PC-9 (cell line): ENCODE measurements at regions not wholly inside any gene's neighbourhood (a gene's known extent, or its start where the extent isn't known, plus 50 kb on each side); places are given as distances from the start of the nearest gene placed in this dataset.

Source experiments
- BruUV-seq: library from RNA; stranded (reverse); fragments of 400-500 nt; replicated peaks from 2 replicates; lab custom pipeline; 2021; lab: Mats Ljungman, UMichigan
- CTCF ChIA-PET: fragments of 300-600 bp; sonication (Branson Sonifier 250); formaldehyde crosslinking; loops from one replicate; lab custom pipeline; 2022; ENCODE audit warnings: antibody characterized with exemption; lab: Charles Lee
- POLR2A ChIA-PET: fragments of 300-600 bp; sonication (Branson Sonifier 250); formaldehyde crosslinking; loops from one replicate; lab custom pipeline; 2022; ENCODE audit warnings: antibody characterized with exemption; ENCODE audit not compliant: unreplicated experiment; lab: Charles Lee
- DNase-seq, 2 experiments: peaks; one replicate each; pipeline versions ENCODE4 v3.0.0 to v3.0.0-alpha.2; 2015 to 2022; ENCODE audit warnings: mixed read lengths in 1 of 2
- H2AFZ ChIP-seq: fragments of 200-600 bp; sonication (generic); 2 replicates; pipeline ENCODE4 v1.8.1; 2017; ENCODE audit warnings: antibody characterized with exemption
- H3F3A ChIP-seq: fragments of 200-600 bp; sonication (generic); 2 replicates; pipeline ENCODE4 v1.8.1; 2017; ENCODE audit warnings: antibody characterized with exemption, mild to moderate bottlenecking, low read depth; ENCODE audit not compliant: insufficient read depth
- H3K27ac ChIP-seq: fragments of 200-600 bp; sonication (generic); 2 replicates; pipeline ENCODE4 v1.6.1; 2016; ENCODE audit warnings: mixed run types
- H3K27me3 ChIP-seq: fragments of 200-600 bp; sonication (generic); 2 replicates; pipeline ENCODE4 v1.6.1; 2016; ENCODE audit warnings: low read depth, mixed run types; ENCODE audit not compliant: insufficient read depth
- H3K36me3 ChIP-seq: fragments of 200-600 bp; sonication (generic); 2 replicates; pipeline ENCODE4 v1.6.1; 2016; ENCODE audit warnings: low read depth, mixed run types
- H3K4me1 ChIP-seq: fragments of 200-600 bp; sonication (generic); replicated peaks from 2 replicates; pipeline ENCODE4 v1.6.1; 2016; ENCODE audit warnings: mixed run types; ENCODE audit not compliant: insufficient read depth
- H3K4me2 ChIP-seq: fragments of 200-600 bp; sonication (generic); 2 replicates; pipeline ENCODE4 v1.6.1; 2017; ENCODE audit warnings: mixed run types
- H3K4me3 ChIP-seq: fragments of 200-600 bp; sonication (generic); 2 replicates; pipeline ENCODE4 v1.6.1; 2016; ENCODE audit warnings: mixed run types
- H3K79me2 ChIP-seq: fragments of 200-600 bp; sonication (generic); 2 replicates; pipeline ENCODE4 v1.6.1; 2017; ENCODE audit warnings: low read depth, mixed run types
- H3K9me2 ChIP-seq: fragments of 200-600 bp; sonication (generic); 2 replicates; pipeline ENCODE4 v1.8.1; 2017; ENCODE audit warnings: mild to moderate bottlenecking; ENCODE audit not compliant: insufficient read depth
- H3K9me3 ChIP-seq: fragments of 200-600 bp; sonication (generic); 2 replicates; pipeline ENCODE4 v1.8.1; 2016; ENCODE audit warnings: low read depth; ENCODE audit not compliant: insufficient read depth
- H4K20me1 ChIP-seq: fragments of 200-600 bp; sonication (generic); 2 replicates; pipeline ENCODE4 v1.8.1; 2017; ENCODE audit not compliant: insufficient read depth
- CTCF ChIP-seq: fragments of 200-600 bp; sonication (generic); conservative IDR thresholded peaks from 2 replicates; pipeline ENCODE4 v1.6.1; 2017; ENCODE audit warnings: mixed run types, antibody characterized with exemption, mild to moderate bottlenecking, moderate library complexity
- EZH2 ChIP-seq: fragments of 200-600 bp; sonication (generic); IDR thresholded peaks from 2 replicates; pipeline ENCODE4 v1.8.0; 2017; ENCODE audit warnings: antibody characterized with exemption, low read depth
- intact Hi-C: fragments of 100-400 bp; cut with micrococcal nuclease; formaldehyde crosslinking; loops from one replicate; pipeline ENCODE4 v1.10.0; 2022; ENCODE audit not compliant: unreplicated experiment

GRCh38 chr6:27672113-27672799, 199.4 kb upstream of the ZNF184 start:
- H3K9me3 ChIP-seq: no peaks in the 10 kb centered on the region
- intact Hi-C loops: loop anchor here (1.0 to 5.0 kb wide), 6 partner anchors 12 to 495 kb away; partner anchors contain the start of gene ZNF184
- H3K4me3 ChIP-seq: peak overlapping the region; percentile 85
- no peaks in the 10 kb centered on the region for H4K20me1 ChIP-seq
- no peaks in the 10 kb centered on the region for H3K9me2 ChIP-seq
- ChIA-PET POLR2A (no interaction called here), CTCF (interaction anchor here (0.6 to 1.4 kb wide), 2 partner anchors 14 to 54 kb away, joined by 3 to 4 read pairs; no protein-coding TSS in a partner anchor)
- H3K36me3 ChIP-seq: no peaks in the 10 kb centered on the region
- H3K79me2 ChIP-seq: no peaks in the 10 kb centered on the region
- DNase-seq: peak; percentile 83
- TF ChIP-seq EZH2 (no peak), CTCF (no peak)
- H3K27ac ChIP-seq: peak overlapping the region; percentile 58
- H3F3A ChIP-seq: peaks cover 56% of the 10 kb centered on the region
- H2AFZ ChIP-seq: peak overlapping the region; percentile 56
- no peaks in the 10 kb centered on the region for H3K27me3 ChIP-seq
- H3K4me1 ChIP-seq: peaks cover 32% of the 10 kb centered on the region
- H3K4me2 ChIP-seq: peak overlapping the region; percentile 85
- BruUV-seq: TSS peak; percentile 100

- ChIA-PET CTCF (no interaction called here), POLR2A (no interaction called here)
- H2AFZ ChIP-seq: peak overlapping the region; percentile 74
- TF ChIP-seq EZH2 (no peak), CTCF (no peak)
- DNase-seq: no peak
- no peaks in the 10 kb centered on the region for H4K20me1 ChIP-seq
- H3F3A ChIP-seq: peaks cover 56% of the 10 kb centered on the region
- H3K27ac ChIP-seq: peak overlapping the region; percentile 58
- H3K9me3 ChIP-seq: no peaks in the 10 kb centered on the region
- peak overlapping the region; percentile 85 for H3K4me2 ChIP-seq
- H3K36me3 ChIP-seq: no peaks in the 10 kb centered on the region
- H3K79me2 ChIP-seq: no peaks in the 10 kb centered on the region
- H3K4me1 ChIP-seq: peaks cover 40% of the 10 kb centered on the region
- peak overlapping the region; percentile 85 for H3K4me3 ChIP-seq
- BruUV-seq: no TSS peak
- H3K27me3 ChIP-seq: no peaks in the 10 kb centered on the region
- H3K9me2 ChIP-seq: no peaks in the 10 kb centered on the region
- intact Hi-C loops: loop anchor here (2.0 to 5.0 kb wide), 7 partner anchors 37 to 492 kb away; partner anchors contain the start of gene ZNF184
Measured at GRCh38 chr6:27669624-27670301, 196.9 kb upstream of the ZNF184 start.

- Histone ChIP-seq H3K4me2 (peak overlapping the region; percentile 85), H3K4me3 (peak overlapping the region; percentile 85), H3K4me1 (peaks cover 40% of the 10 kb centered on the region), H2AFZ (peak overlapping the region; percentile 74), H4K20me1 (no peaks in the 10 kb centered on the region), H3K9me3 (no peaks in the 10 kb centered on the region), H3F3A (peaks cover 56% of the 10 kb centered on the region), H3K27ac (peak overlapping the region; percentile 52), H3K36me3 (no peaks in the 10 kb centered on the region), H3K27me3 (no peaks in the 10 kb centered on the region), H3K79me2 (no peaks in the 10 kb centered on the region), H3K9me2 (no peaks in the 10 kb centered on the region)
- no TSS peak for BruUV-seq
- POLR2A ChIA-PET: no interaction called here
- no peak for TF ChIP-seq CTCF
- TF ChIP-seq EZH2: no peak
- DNase-seq: peak; percentile 16 to 39
- CTCF ChIA-PET: no interaction called here
- intact Hi-C loops: loop anchor here (2.0 to 5.0 kb wide), 3 partner anchors 37 to 438 kb away; no protein-coding TSS in a partner anchor
Measured at GRCh38 chr6:27669295-27669623, 196.4 kb upstream of the ZNF184 start.
